ENCODE measurements at regions not wholly inside any gene's neighbourhood (a gene's known extent, or its start where the extent isn't known, plus 50 kb on each side); places are given as distances from the start of the nearest gene placed in this dataset.

- TF ChIP-seq CTCF (conservative IDR thresholded peaks at IDR 0.05; ENCODE audit: low read length), result no peak
- no peak for TF ChIP-seq EZH2phosphoT487 (IDR thresholded peaks at IDR 0.05; ENCODE audit: borderline replicate concordance, low read depth, low read length)
- Histone ChIP-seq H3K36me3 (ENCODE audit: insufficient read depth, low read length) (no peaks in the 10 kb centered on the region), H2AFZ (ENCODE audit: low read length) (no peak overlapping the region), H3K4me3 (ENCODE audit: low read depth, low read length, poor library complexity, severe bottlenecking) (no peak overlapping the region), H3K4me2 (ENCODE audit: low read length) (no peak overlapping the region), H3K27ac (ENCODE audit: low read depth, low read length, poor library complexity, severe bottlenecking) (no peak overlapping the region), H3K9me3 (ENCODE audit: low read length) (no peaks in the 10 kb centered on the region), H3K9me2 (ENCODE audit: insufficient read depth, low read length) (no peaks in the 10 kb centered on the region), H3K4me1 (ENCODE audit: insufficient read depth, low read length, poor library complexity, severe bottlenecking) (peaks cover 18% of the 10 kb centered on the region), H4K20me1 (ENCODE audit: insufficient read depth, low read length) (no peaks in the 10 kb centered on the region), H3K79me2 (ENCODE audit: insufficient read depth, low read depth, low read length) (no peaks in the 10 kb centered on the region)
- intact Hi-C loops (cut with micrococcal nuclease; ENCODE audit: unreplicated experiment), result loop anchor here (5.0 kb wide), 2 partner anchors 208 to 368 kb away; partner anchors contain the start of gene EFNA5
- CTCF ChIA-PET (ENCODE audit: unreplicated experiment), result no interaction called here
- POLR2A ChIA-PET, result interaction anchor here (0.6 to 1.5 kb wide), 3 partner anchors 19 to 58 kb away, joined by 3 to 6 read pairs (median 4); no protein-coding TSS in a partner anchor
- BruUV-seq (replicated peaks), result no TSS peak
- no peak for DNase-seq (ENCODE audit: low spot score)
These were observed 366.1 kb downstream of the EFNA5 start for GRCh38 chr5:107304684-107305083.

- ChIA-PET POLR2A (no interaction called here), CTCF (ENCODE audit: unreplicated experiment) (no interaction called here)
- intact Hi-C loops (cut with micrococcal nuclease; ENCODE audit: unreplicated experiment), result no loop called here
- peaks cover 18% of the 10 kb centered on the region for H3K4me1 ChIP-seq (ENCODE audit: insufficient read depth, low read length, poor library complexity, severe bottlenecking)
- TF ChIP-seq EZH2phosphoT487 (IDR thresholded peaks at IDR 0.05; ENCODE audit: borderline replicate concordance, low read depth, low read length), result no peak
- no peak for TF ChIP-seq CTCF (conservative IDR thresholded peaks at IDR 0.05; ENCODE audit: low read length)
- no peaks in the 10 kb centered on the region for H3K9me2 ChIP-seq (ENCODE audit: insufficient read depth, low read length)
- no peak overlapping the region for H3K27ac ChIP-seq (ENCODE audit: low read depth, low read length, poor library complexity, severe bottlenecking)
- H3K4me3 ChIP-seq (ENCODE audit: low read depth, low read length, poor library complexity, severe bottlenecking), result no peak overlapping the region
- BruUV-seq (replicated peaks), result no TSS peak
- no peak overlapping the region for H3K4me2 ChIP-seq (ENCODE audit: low read length)
- no peak for DNase-seq (ENCODE audit: low spot score)
- H3K79me2 ChIP-seq (ENCODE audit: insufficient read depth, low read depth, low read length), result no peaks in the 10 kb centered on the region
- H2AFZ ChIP-seq (ENCODE audit: low read length), result peak overlapping the region; percentile 58; the same call in 1 of the 2 replicates
- no peaks in the 10 kb centered on the region for H3K36me3 ChIP-seq (ENCODE audit: insufficient read depth, low read length)
- no peaks in the 10 kb centered on the region for H3K9me3 ChIP-seq (ENCODE audit: low read length)
- no peaks in the 10 kb centered on the region for H4K20me1 ChIP-seq (ENCODE audit: insufficient read depth, low read length)
These were observed 367.4 kb downstream of the EFNA5 start for GRCh38 chr5:107303171-107303968.

- intact Hi-C loops (cut with micrococcal nuclease; ENCODE audit: unreplicated experiment), result no loop called here
- Histone ChIP-seq H3K4me3 (ENCODE audit: low read depth, low read length, poor library complexity, severe bottlenecking) (no peak overlapping the region), H3K4me1 (ENCODE audit: insufficient read depth, low read length, poor library complexity, severe bottlenecking) (peaks cover 18% of the 10 kb centered on the region), H3K9me3 (ENCODE audit: low read length) (no peaks in the 10 kb centered on the region), H3K27ac (ENCODE audit: low read depth, low read length, poor library complexity, severe bottlenecking) (no peak overlapping the region), H3K36me3 (ENCODE audit: insufficient read depth, low read length) (no peaks in the 10 kb centered on the region), H2AFZ (ENCODE audit: low read length) (peak overlapping the region; percentile 58), H3K4me2 (ENCODE audit: low read length) (no peak overlapping the region), H3K79me2 (ENCODE audit: insufficient read depth, low read depth, low read length) (no peaks in the 10 kb centered on the region), H4K20me1 (ENCODE audit: insufficient read depth, low read length) (no peaks in the 10 kb centered on the region), H3K9me2 (ENCODE audit: insufficient read depth, low read length) (no peaks in the 10 kb centered on the region)
- BruUV-seq (replicated peaks), result no TSS peak
- TF ChIP-seq CTCF (conservative IDR thresholded peaks at IDR 0.05; ENCODE audit: low read length) (no peak), EZH2phosphoT487 (IDR thresholded peaks at IDR 0.05; ENCODE audit: borderline replicate concordance, low read depth, low read length) (no peak)
- no peak for DNase-seq (ENCODE audit: low spot score)
- POLR2A ChIA-PET, result interaction anchor here (0.7 to 1.0 kb wide), 4 partner anchors 15 to 35 kb away, joined by 3 to 4 read pairs (median 3); no protein-coding TSS in a partner anchor
- CTCF ChIA-PET (ENCODE audit: unreplicated experiment), result interaction anchor here (1.7 kb wide), 1 partner anchor 210 kb away, joined by 3 read pairs; no protein-coding TSS in a partner anchor
These were observed 368.3 kb downstream of the EFNA5 start for GRCh38 chr5:107302441-107302840.
